Ecto neural progenitor cell (in vitro differentiated cells): ENCODE measurements at regions not wholly inside any gene's neighbourhood (a gene's known extent, or its start where the extent isn't known, plus 50 kb on each side); places are given as distances from the start of the nearest gene placed in this dataset.
A peak's percentile ranks its signal among the peaks of the same experiment; 100 is the strongest.

Experiments
- DNase-seq: peaks from one replicate; pipeline ENCODE4 v3.0.0-alpha.2; 2018; ENCODE audit warnings: low spot score

- no peak for DNase-seq
These were observed 476.5 kb upstream of the SALL3 start for GRCh38 chr18:78503129-78503528.

- DNase-seq = peak; percentile 82
These were observed 473.7 kb upstream of the SALL3 start for GRCh38 chr18:78505851-78506461.

- peak; percentile 36 for DNase-seq
These were observed 472.4 kb upstream of the SALL3 start for GRCh38 chr18:78507217-78507616.

- peak; percentile 11 for DNase-seq
These were observed 471.3 kb upstream of the SALL3 start for GRCh38 chr18:78508228-78508824.

GRCh38 chr18:78510091-78510490 lies 469.5 kb upstream of the SALL3 start:
- DNase-seq = no peak

- DNase-seq = peak; percentile 22
These were observed 469.0 kb upstream of the SALL3 start for GRCh38 chr18:78510636-78511035.

- peak; percentile 28 for DNase-seq
These were observed 467.7 kb upstream of the SALL3 start for GRCh38 chr18:78511666-78512601.

- peak; percentile 35 for DNase-seq
These were observed 464.5 kb upstream of the SALL3 start for GRCh38 chr18:78514910-78515670.

- DNase-seq = no peak
These were observed 462.3 kb upstream of the SALL3 start for GRCh38 chr18:78517328-78517727.

- DNase-seq = no peak
These were observed 461.6 kb upstream of the SALL3 start for GRCh38 chr18:78517973-78518372.

- no peak for DNase-seq
These were observed 460.8 kb upstream of the SALL3 start for GRCh38 chr18:78518805-78519204.

GRCh38 chr18:78519394-78520062 lies 460.1 kb upstream of the SALL3 start:
- no peak for DNase-seq

GRCh38 chr18:78521136-78521535 lies 458.5 kb upstream of the SALL3 start:
- peak; percentile 10 for DNase-seq

GRCh38 chr18:78521744-78522143 lies 457.9 kb upstream of the SALL3 start:
- DNase-seq = no peak

GRCh38 chr18:78522507-78522906 lies 457.1 kb upstream of the SALL3 start:
- no peak for DNase-seq

GRCh38 chr18:78523850-78524249 lies 455.8 kb upstream of the SALL3 start:
- no peak for DNase-seq

- no peak for DNase-seq
These were observed 454.1 kb upstream of the SALL3 start for GRCh38 chr18:78525366-78526111.

GRCh38 chr18:78526275-78526674 lies 453.3 kb upstream of the SALL3 start:
- DNase-seq = no peak

- DNase-seq = peak; percentile 65
These were observed 452.5 kb upstream of the SALL3 start for GRCh38 chr18:78526923-78527711.

GRCh38 chr18:78527984-78528383 lies 451.6 kb upstream of the SALL3 start:
- peak; percentile 32 for DNase-seq
